ENCODE measurements at regions not wholly inside any gene's neighbourhood (a gene's known extent, or its start where the extent isn't known, plus 50 kb on each side); places are given as distances from the start of the nearest gene placed in this dataset.

- no peak for TF ChIP-seq CTCF (IDR thresholded peaks at IDR 0.05)
- no peak overlapping the region for H3K4me3 ChIP-seq
- no peak overlapping the region for H3K27ac ChIP-seq
- DNase-seq (ENCODE audit: low spot score): no peak
Measured at GRCh38 chr7:88661921-88662320, 97.6 kb upstream of the ZNF804B start.

GRCh38 chr7:88647825-88648224, 111.7 kb upstream of the ZNF804B start:
- TF ChIP-seq CTCF (IDR thresholded peaks at IDR 0.05): no peak
- no peak for DNase-seq (ENCODE audit: low spot score)
- Histone ChIP-seq H3K4me3 (no peak overlapping the region), H3K27ac (no peak overlapping the region)

GRCh38 chr7:88638583-88638982, 120.9 kb upstream of the ZNF804B start:
- no peak for TF ChIP-seq CTCF (IDR thresholded peaks at IDR 0.05)
- no peak for DNase-seq (ENCODE audit: low spot score)
- Histone ChIP-seq H3K27ac (no peak overlapping the region), H3K4me3 (no peak overlapping the region)

GRCh38 chr7:88637795-88638194, 121.7 kb upstream of the ZNF804B start:
- Histone ChIP-seq H3K27ac (no peak overlapping the region), H3K4me3 (no peak overlapping the region)
- no peak for TF ChIP-seq CTCF (IDR thresholded peaks at IDR 0.05)
- DNase-seq (ENCODE audit: low spot score): no peak

GRCh38 chr7:88635149-88635548, 124.4 kb upstream of the ZNF804B start:
- Histone ChIP-seq H3K4me3 (no peak overlapping the region), H3K27ac (no peak overlapping the region)
- TF ChIP-seq CTCF (IDR thresholded peaks at IDR 0.05): no peak
- no peak for DNase-seq (ENCODE audit: low spot score)

GRCh38 chr7:88629559-88629958, 129.9 kb upstream of the ZNF804B start:
- DNase-seq (ENCODE audit: low spot score): no peak
- no peak for TF ChIP-seq CTCF (IDR thresholded peaks at IDR 0.05)
- Histone ChIP-seq H3K4me3 (no peak overlapping the region), H3K27ac (no peak overlapping the region)

GRCh38 chr7:88628363-88629085, 131.0 kb upstream of the ZNF804B start:
- no peak overlapping the region for H3K27ac ChIP-seq
- no peak overlapping the region for H3K4me3 ChIP-seq
- no peak for DNase-seq (ENCODE audit: low spot score)
- no peak for TF ChIP-seq CTCF (IDR thresholded peaks at IDR 0.05)
